BE2C (cell line): ENCODE measurements at regions not wholly inside any gene's neighbourhood (a gene's known extent, or its start where the extent isn't known, plus 50 kb on each side); places are given as distances from the start of the nearest gene placed in this dataset.

ENCODE experiments used
- DNase-seq: peaks from one replicate; pipeline ENCODE4 v3.0.0-alpha.2; 2020
- H3K27me3 ChIP-seq: fragments of 250-450 bp; sonication (Bioruptor Pico); 2 replicates; pipeline ENCODE4 v1.5.1; 2020; ENCODE audit warnings: mild to moderate bottlenecking
- H3K36me3 ChIP-seq: fragments of 250-450 bp; sonication (Bioruptor Pico); 2 replicates; pipeline ENCODE4 v1.5.1; 2020; ENCODE audit warnings: mild to moderate bottlenecking
- H3K4me1 ChIP-seq: fragments of 250-450 bp; sonication (Bioruptor Pico); 2 replicates; pipeline ENCODE4 v1.5.1; 2020
- H3K4me3 ChIP-seq: 2 replicates; pipeline ENCODE4 v1.5.1; 2011; ENCODE audit warnings: low read depth, low read length
- H3K9me3 ChIP-seq: fragments of 250-450 bp; sonication (Bioruptor Pico); 2 replicates; pipeline ENCODE4 v1.5.1; 2020
- CTCF ChIP-seq: IDR thresholded peaks from 2 replicates; pipeline ENCODE4 v1.5.1; 2012; ENCODE audit warnings: mild to moderate bottlenecking, low read depth, low read length

GRCh38 chr14:28870033-28870564 is 103.5 kb downstream of the FOXG1 start:
- H3K9me3 ChIP-seq = no peaks in the 10 kb centered on the region; the same call in 1 of the 2 replicates
- H3K27me3 ChIP-seq = no peaks in the 10 kb centered on the region
- H3K36me3 ChIP-seq = no peaks in the 10 kb centered on the region
- H3K4me3 ChIP-seq = no peak overlapping the region
- no peak for TF ChIP-seq CTCF
- DNase-seq = no peak
- no peaks in the 10 kb centered on the region for H3K4me1 ChIP-seq

- DNase-seq = no peak
- TF ChIP-seq CTCF = no peak
- Histone ChIP-seq H3K4me1 (no peaks in the 10 kb centered on the region), H3K36me3 (no peaks in the 10 kb centered on the region), H3K27me3 (no peaks in the 10 kb centered on the region), H3K4me3 (no peak overlapping the region), H3K9me3 (no peaks in the 10 kb centered on the region; the same call in 1 of the 2 replicates)
Measured at GRCh38 chr14:28875934-28876571, 109.5 kb downstream of the FOXG1 start.

- H3K9me3 ChIP-seq = no peaks in the 10 kb centered on the region; the same call in 1 of the 2 replicates
- H3K36me3 ChIP-seq = no peaks in the 10 kb centered on the region
- DNase-seq = no peak
- no peak overlapping the region for H3K4me3 ChIP-seq
- H3K4me1 ChIP-seq = no peaks in the 10 kb centered on the region
- no peaks in the 10 kb centered on the region for H3K27me3 ChIP-seq
- TF ChIP-seq CTCF = no peak
Measured at GRCh38 chr14:28876572-28876945, 110.0 kb downstream of the FOXG1 start.

GRCh38 chr14:28877923-28878322 is 111.3 kb downstream of the FOXG1 start:
- Histone ChIP-seq H3K27me3 (no peaks in the 10 kb centered on the region), H3K4me3 (no peak overlapping the region), H3K9me3 (no peaks in the 10 kb centered on the region; the same call in 1 of the 2 replicates), H3K4me1 (no peaks in the 10 kb centered on the region), H3K36me3 (no peaks in the 10 kb centered on the region)
- TF ChIP-seq CTCF = no peak
- DNase-seq = no peak

- H3K36me3 ChIP-seq = no peaks in the 10 kb centered on the region
- no peaks in the 10 kb centered on the region for H3K27me3 ChIP-seq
- no peaks in the 10 kb centered on the region; the same call in 1 of the 2 replicates for H3K9me3 ChIP-seq
- H3K4me1 ChIP-seq = no peaks in the 10 kb centered on the region
- no peak for TF ChIP-seq CTCF
- DNase-seq = no peak
- H3K4me3 ChIP-seq = no peak overlapping the region
Measured at GRCh38 chr14:28879573-28879996, 113.0 kb downstream of the FOXG1 start.

- Histone ChIP-seq H3K36me3 (no peaks in the 10 kb centered on the region), H3K9me3 (no peaks in the 10 kb centered on the region), H3K4me3 (no peak overlapping the region), H3K4me1 (no peaks in the 10 kb centered on the region), H3K27me3 (no peaks in the 10 kb centered on the region)
- DNase-seq = no peak
- no peak for TF ChIP-seq CTCF
Measured at GRCh38 chr14:28886940-28887339, 120.4 kb downstream of the FOXG1 start.
